K562 (cell line): ENCODE measurements at regions not wholly inside any gene's neighbourhood (a gene's known extent, or its start where the extent isn't known, plus 50 kb on each side); places are given as distances from the start of the nearest gene placed in this dataset.

Source experiments
- CTCF ChIP-seq, 3 experiments: IDR thresholded peaks in 2 of 3; conservative IDR thresholded peaks in 1 of 3; 2 replicates each; pipeline ENCODE4 v1.5.1; 2011 to 2012; ENCODE audit warnings: low read length in 3 of 3, mild to moderate bottlenecking in 3 of 3, control low read depth in 2 of 3, improper control_type of control experiment in 1 of 3, inconsistent platforms in 1 of 3, low read depth in 1 of 3, mixed read lengths in 1 of 3, moderate library complexity in 1 of 3; ENCODE audit not compliant: insufficient read depth in 2 of 3
- HBP1 ChIP-seq: fragments of 450-650 bp; formaldehyde crosslinking; IDR thresholded peaks from 2 replicates; pipeline ENCODE4 v1.4.0; 2022; ENCODE audit warnings: missing genetic modification characterization
- PBX2 ChIP-seq, 2 experiments: IDR thresholded peaks in 1 of 2; conservative IDR thresholded peaks in 1 of 2; 2 replicates each; pipeline ENCODE4 v1.6.1; 2016; ENCODE audit warnings: low read depth in 2 of 2, mild to moderate bottlenecking in 1 of 2, missing compliant biosample characterization in 1 of 2, missing genetic modification characterization in 1 of 2, moderate library complexity in 1 of 2
- SETDB1 ChIP-seq: IDR thresholded peaks from one replicate; pipeline ENCODE4 v1.6.1; 2012; ENCODE audit warnings: low read length, control low read depth, inconsistent platforms
- SMAD4 ChIP-seq: fragments of 250-450 bp; sonication (Bioruptor Pico); conservative IDR thresholded peaks from 2 replicates; pipeline ENCODE4 v1.8.0; 2021; ENCODE audit warnings: inconsistent platforms, mild to moderate bottlenecking, moderate library complexity
- U2AF2 ChIP-seq: fragments of 200-400 bp; formaldehyde crosslinking; optimal IDR thresholded peaks from 2 replicates; pipeline ENCODE3; 2017; ENCODE audit warnings: low read depth, mild to moderate bottlenecking, low read length

- TF ChIP-seq PBX2 (CRISPR knock-in tag; IDR thresholded peaks at IDR 0.05; ENCODE audit: low read depth) (no peak), PBX2 (tag; conservative IDR thresholded peaks at IDR 0.05; ENCODE audit: low read depth) (no peak), SMAD4 (CRISPR knock-in tag) (no peak), U2AF2 (no peak), SETDB1 (no peak), HBP1 (no peak), CTCF (IDR thresholded peaks at IDR 0.05 in 2 of 3, conservative IDR thresholded peaks at IDR 0.05 in 1 of 3; ENCODE audit: insufficient read depth in 2 of 3, low read depth in 1 of 3, low read length in 3 of 3) (no peak)
Measured at GRCh38 chr7:22571766-22572165, 71.8 kb upstream of the STEAP1B start.
